ENCODE measurements at regions not wholly inside any gene's neighbourhood (a gene's known extent, or its start where the extent isn't known, plus 50 kb on each side); places are given as distances from the start of the nearest gene placed in this dataset.

GRCh38 chr15:35963326-35963725 lies 417.4 kb upstream of the DPH6 start:
- TF ChIP-seq, protein P1, sequence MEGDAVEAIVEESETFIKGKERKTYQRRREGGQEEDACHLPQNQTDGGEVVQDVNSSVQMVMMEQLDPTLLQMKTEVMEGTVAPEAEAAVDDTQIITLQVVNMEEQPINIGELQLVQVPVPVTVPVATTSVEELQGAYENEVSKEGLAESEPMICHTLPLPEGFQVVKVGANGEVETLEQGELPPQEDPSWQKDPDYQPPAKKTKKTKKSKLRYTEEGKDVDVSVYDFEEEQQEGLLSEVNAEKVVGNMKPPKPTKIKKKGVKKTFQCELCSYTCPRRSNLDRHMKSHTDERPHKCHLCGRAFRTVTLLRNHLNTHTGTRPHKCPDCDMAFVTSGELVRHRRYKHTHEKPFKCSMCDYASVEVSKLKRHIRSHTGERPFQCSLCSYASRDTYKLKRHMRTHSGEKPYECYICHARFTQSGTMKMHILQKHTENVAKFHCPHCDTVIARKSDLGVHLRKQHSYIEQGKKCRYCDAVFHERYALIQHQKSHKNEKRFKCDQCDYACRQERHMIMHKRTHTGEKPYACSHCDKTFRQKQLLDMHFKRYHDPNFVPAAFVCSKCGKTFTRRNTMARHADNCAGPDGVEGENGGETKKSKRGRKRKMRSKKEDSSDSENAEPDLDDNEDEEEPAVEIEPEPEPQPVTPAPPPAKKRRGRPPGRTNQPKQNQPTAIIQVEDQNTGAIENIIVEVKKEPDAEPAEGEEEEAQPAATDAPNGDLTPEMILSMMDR (IDR thresholded peaks at IDR 0.05), result no peak
- TF ChIP-seq NPAS2 (CRISPR knock-in tag; IDR thresholded peaks at IDR 0.05; ENCODE audit: borderline replicate concordance), result no peak
- no peak for TF ChIP-seq MYC (IDR thresholded peaks at IDR 0.05; ENCODE audit: borderline replicate concordance, low read length)
- no peak for TF ChIP-seq POLR2A (IDR thresholded peaks at IDR 0.05; ENCODE audit: low read length)
- no peak for TF ChIP-seq TFCP2L1 (CRISPR knock-in tag; IDR thresholded peaks at IDR 0.05)
- no peak for TF ChIP-seq POLR2AphosphoS2 (conservative IDR thresholded peaks at IDR 0.05; ENCODE audit: low read length)
- no peak for TF ChIP-seq MAZ (IDR thresholded peaks at IDR 0.05; ENCODE audit: borderline replicate concordance, low read depth, low read length)
- no peak for TF ChIP-seq MAX (IDR thresholded peaks at IDR 0.05)
- no peak for TF ChIP-seq EP300 (IDR thresholded peaks at IDR 0.05)
- no peak for TF ChIP-seq RAD21 (conservative IDR thresholded peaks at IDR 0.05 in 1 of 2, IDR thresholded peaks at IDR 0.05 in 1 of 2)
- TF ChIP-seq MAFK (IDR thresholded peaks at IDR 0.05; ENCODE audit: partially characterized antibody), result no peak
